Thoracic aorta (tissue), 2 donors: ENCODE measurements at regions not wholly inside any gene's neighbourhood (a gene's known extent, or its start where the extent isn't known, plus 50 kb on each side); places are given as distances from the start of the nearest gene placed in this dataset.
"Not testable (repeated sequence)": the region's sequence is repeated elsewhere in the genome, so short reads cannot be mapped to it uniquely, and the experiment has no call there.

Source experiments
- ATAC-seq: fragments of 150-250 bp; one replicate; pipeline ENCODE4 v1.8.0; 2017; ENCODE audit warnings: low read depth; ENCODE audit not compliant: insufficient number of reproducible peaks, low FRiP score
- DNase-seq: peaks from one replicate; pipeline ENCODE4 v3.0.0-alpha.2; 2020; ENCODE audit warnings: low spot score
- H3K27ac ChIP-seq, 2 donors: fragments of 200-600 bp; sonication (generic); 1 replicate in 1 of 2; 2 replicates in 1 of 2; pipeline ENCODE4 v1.5.1; 2016; ENCODE audit warnings: mild to moderate bottlenecking in 2 of 2, moderate library complexity in 2 of 2
- H3K27me3 ChIP-seq: fragments of 200-600 bp; sonication (generic); replicated peaks from 2 replicates; pipeline ENCODE4 v1.6.0; 2016; ENCODE audit warnings: mild to moderate bottlenecking; ENCODE audit not compliant: insufficient read depth
- H3K36me3 ChIP-seq: fragments of 200-600 bp; sonication (generic); one replicate; pipeline ENCODE4 v1.5.1; 2016
- H3K4me1 ChIP-seq, 2 donors: fragments of 200-600 bp; sonication (generic); 1 replicate in 1 of 2; 2 replicates in 1 of 2; pipeline versions ENCODE4 v1.5.1 to v1.6.0; 2016; ENCODE audit warnings: low read depth in 2 of 2, mild to moderate bottlenecking in 1 of 2; ENCODE audit not compliant: control insufficient read depth in 1 of 2
- H3K4me3 ChIP-seq: fragments of 200-600 bp; sonication (generic); 2 replicates; pipeline ENCODE4 v1.5.1; 2016; ENCODE audit warnings: mild to moderate bottlenecking
- H3K9me3 ChIP-seq: fragments of 200-600 bp; sonication (generic); 2 replicates; pipeline ENCODE4 v1.5.1; 2016
- CTCF ChIP-seq: fragments of 200-600 bp; sonication (generic); IDR thresholded peaks from one replicate; pipeline ENCODE4 v1.5.1; 2019; ENCODE audit warnings: antibody characterized with exemption

GRCh38 chr12:105681341-105681740 is 350.9 kb downstream of the C12orf75 start:
- Histone ChIP-seq H3K27me3 (no peaks in the 10 kb centered on the region), H3K27ac (no peak overlapping the region), H3K9me3 (no peaks in the 10 kb centered on the region), H3K4me3 (no peak overlapping the region), H3K36me3 (no peaks in the 10 kb centered on the region), H3K4me1 (peaks cover 4 to 18% of the 10 kb centered on the region in 2 donors)
- TF ChIP-seq CTCF, result no peak
- DNase-seq (no peak), ATAC-seq (no peak)

GRCh38 chr12:105682821-105683220 is 352.3 kb downstream of the C12orf75 start:
- not testable (repeated sequence) for DNase-seq, H3K27ac ChIP-seq, ATAC-seq, H3K9me3 ChIP-seq, H3K27me3 ChIP-seq, H3K4me1 ChIP-seq, H3K4me3 ChIP-seq, H3K36me3 ChIP-seq

- not testable (repeated sequence) for H3K4me1 ChIP-seq, H3K4me3 ChIP-seq, H3K27ac ChIP-seq, H3K36me3 ChIP-seq, H3K27me3 ChIP-seq, DNase-seq, ATAC-seq, H3K9me3 ChIP-seq
Observed at GRCh38 chr12:105683836-105684235, 353.3 kb downstream of the C12orf75 start.

GRCh38 chr12:105698075-105698474 is 367.6 kb downstream of the C12orf75 start:
- TF ChIP-seq CTCF, result no peak
- DNase-seq, result no peak
- Histone ChIP-seq H3K27ac (no peak overlapping the region), H3K36me3 (no peaks in the 10 kb centered on the region), H3K4me1 (no peaks in the 10 kb centered on the region), H3K4me3 (no peak overlapping the region), H3K9me3 (no peaks in the 10 kb centered on the region), H3K27me3 (no peaks in the 10 kb centered on the region)
- ATAC-seq, result no peak

GRCh38 chr12:105699209-105699608 is 368.7 kb downstream of the C12orf75 start:
- Histone ChIP-seq H3K4me1 (no peaks in the 10 kb centered on the region), H3K36me3 (no peaks in the 10 kb centered on the region), H3K27me3 (no peaks in the 10 kb centered on the region), H3K4me3 (no peak overlapping the region), H3K27ac (no peak overlapping the region), H3K9me3 (no peaks in the 10 kb centered on the region)
- ATAC-seq (no peak), DNase-seq (no peak)
- no peak for TF ChIP-seq CTCF

- TF ChIP-seq CTCF, result no peak
- ATAC-seq (no peak), DNase-seq (no peak)
- Histone ChIP-seq H3K27ac (peak overlapping the region in 1 of 2 donors; percentile 83), H3K4me1 (peaks cover 5 to 20% of the 10 kb centered on the region in 2 donors), H3K27me3 (no peaks in the 10 kb centered on the region), H3K36me3 (no peaks in the 10 kb centered on the region), H3K9me3 (no peaks in the 10 kb centered on the region), H3K4me3 (no peak overlapping the region)
Observed at GRCh38 chr12:105704787-105705186, 374.3 kb downstream of the C12orf75 start.
